Transverse colon (tissue), 4 donors: ENCODE measurements at regions not wholly inside any gene's neighbourhood (a gene's known extent, or its start where the extent isn't known, plus 50 kb on each side); places are given as distances from the start of the nearest gene placed in this dataset.

Experiments
- DNase-seq: peaks from one replicate; pipeline ENCODE4 v3.0.0-alpha.2; 2019
- H3K27ac ChIP-seq, 4 donors: fragments of 200-600 bp; sonication (generic); 2 replicates each; pipeline ENCODE4 v1.5.1; 2016 to 2018; ENCODE audit warnings: inconsistent platforms in 4 of 4
- H3K27me3 ChIP-seq: fragments of 200-600 bp; sonication (generic); 2 replicates; pipeline ENCODE4 v1.5.1; 2017; ENCODE audit warnings: inconsistent platforms
- H3K36me3 ChIP-seq, 4 donors: fragments of 200-600 bp; sonication (generic); 2 replicates each; pipeline ENCODE4 v1.5.1; 2017 to 2019; ENCODE audit warnings: inconsistent platforms in 4 of 4
- H3K4me1 ChIP-seq, 4 donors: fragments of 200-600 bp; sonication (generic); 2 replicates each; pipeline ENCODE4 v1.5.1; 2017 to 2020; ENCODE audit warnings: inconsistent platforms in 4 of 4
- H3K4me3 ChIP-seq, 4 donors: fragments of 200-600 bp; sonication (generic); 1 replicate in 1 of 4; 2 replicates in 3 of 4; pipeline versions ENCODE4 v1.5.1 to v1.6.1; 2017 to 2019; ENCODE audit warnings: inconsistent platforms in 4 of 4
- H3K9me3 ChIP-seq, 2 donors: fragments of 200-600 bp; sonication (generic); 2 replicates each; pipeline ENCODE4 v1.5.1; 2017 to 2019; ENCODE audit warnings: inconsistent platforms in 2 of 2
- CTCF ChIP-seq, 5 experiments: fragments of 200-600 bp in 3 of 5; fragments of 450-650 bp in 2 of 5; sonication (generic) in 3 of 5; IDR thresholded peaks; 1 replicate in 2 of 5; 2 replicates in 3 of 5; pipeline ENCODE4 v1.5.1; 2016 to 2017; ENCODE audit warnings: antibody characterized with exemption in 5 of 5, inconsistent platforms in 3 of 5, mild to moderate bottlenecking in 2 of 5, moderate library complexity in 1 of 5
- EP300 ChIP-seq: sonication (generic); formaldehyde crosslinking; IDR thresholded peaks from one replicate; pipeline ENCODE4 v1.6.1; 2017; ENCODE audit warnings: antibody characterized with exemption, low read depth
- POLR2A ChIP-seq: fragments of 450-650 bp; IDR thresholded peaks from one replicate; pipeline ENCODE4 v1.6.1; 2016; ENCODE audit warnings: antibody characterized with exemption, mild to moderate bottlenecking, moderate library complexity
- POLR2AphosphoS5 ChIP-seq, 3 donors: sonication (generic); formaldehyde crosslinking; IDR thresholded peaks; one replicate each; pipeline ENCODE4 v1.6.1; 2016; ENCODE audit warnings: antibody characterized with exemption in 3 of 3
- WGBS, 2 donors: methylation state at CpG; one replicate each; pipeline ENCODE4 v1.1.5; 2018; ENCODE audit warnings: low coverage in 1 of 2; 5-methylcytosine and 5-hydroxymethylcytosine counted together
- in situ Hi-C, 4 donors: fragments of 200-750 bp; cut with MboI; loops; one replicate each; pipeline versions ENCODE4 v1.15.0 to v1.15.1; 2017; ENCODE audit warnings: low sequenced_read_pairs in 3 of 4, low pct_ligation_motif_present in 1 of 4, low pct_unique_long_range_greater_than_20kb in 1 of 4
- intact Hi-C: fragments of 100-400 bp; cut with DNase I; formaldehyde crosslinking; loops from one replicate; pipeline ENCODE4 v1.15.1; 2023; ENCODE audit warnings: low total_unique reads

GRCh38 chr3:165696496-165696895, 140.7 kb downstream of the BCHE start:
- no peak for DNase-seq
- no peaks in the 10 kb centered on the region for H3K36me3 ChIP-seq
- no peak overlapping the region for H3K27ac ChIP-seq
- in situ Hi-C loops = no loop called here
- no peaks in the 10 kb centered on the region for H3K27me3 ChIP-seq
- no peak for TF ChIP-seq POLR2A
- no peak for TF ChIP-seq EP300
- no peak overlapping the region for H3K4me3 ChIP-seq
- no peaks in the 10 kb centered on the region for H3K4me1 ChIP-seq
- intact Hi-C loops = no loop called here
- H3K9me3 ChIP-seq = no peaks in the 10 kb centered on the region
- WGBS, 2 donors = 100% methylated on average over 1 of the region's 1 CpG

- Histone ChIP-seq H3K4me1 (no peaks in the 10 kb centered on the region), H3K4me3 (no peak overlapping the region), H3K36me3 (no peaks in the 10 kb centered on the region), H3K27ac (no peak overlapping the region), H3K27me3 (no peaks in the 10 kb centered on the region), H3K9me3 (no peaks in the 10 kb centered on the region)
- intact Hi-C loops = no loop called here
- 69 to 94% methylated on average over 4 of the region's 4 CpGs for WGBS, 2 donors
- DNase-seq = no peak
- in situ Hi-C loops = no loop called here
- TF ChIP-seq EP300 = no peak
- no peak for TF ChIP-seq POLR2A
- TF ChIP-seq POLR2AphosphoS5 (IDR thresholded peaks at IDR 0.05) = no peak
- no peak for TF ChIP-seq CTCF (IDR thresholded peaks at IDR 0.05)
Observed at GRCh38 chr3:165683947-165684346, 153.3 kb downstream of the BCHE start.

GRCh38 chr3:165682734-165683133, 154.5 kb downstream of the BCHE start:
- Histone ChIP-seq H3K4me1 (no peaks in the 10 kb centered on the region), H3K27me3 (no peaks in the 10 kb centered on the region), H3K27ac (no peak overlapping the region), H3K4me3 (no peak overlapping the region), H3K9me3 (no peaks in the 10 kb centered on the region), H3K36me3 (no peaks in the 10 kb centered on the region)
- TF ChIP-seq CTCF (IDR thresholded peaks at IDR 0.05) (no peak), EP300 (no peak), POLR2A (no peak)
- DNase-seq = no peak
- WGBS, 2 donors = 85 to 100% methylated on average over 3 of the region's 3 CpGs
- intact Hi-C loops = no loop called here
- in situ Hi-C loops = no loop called here

- intact Hi-C loops = no loop called here
- in situ Hi-C loops = no loop called here
- Histone ChIP-seq H3K36me3 (no peaks in the 10 kb centered on the region), H3K4me1 (peaks cover 0 to 3% (median 1%) of the 10 kb centered on the region in 4 donors), H3K27ac (peak overlapping the region; percentile 3 to 68 (median 39)), H3K4me3 (no peak overlapping the region), H3K9me3 (peaks cover 1 to 3% of the 10 kb centered on the region in 2 donors), H3K27me3 (no peaks in the 10 kb centered on the region)
- no peak for TF ChIP-seq EP300
- TF ChIP-seq POLR2A = no peak
- no peak for DNase-seq
- 44 to 70% methylated on average over 2 of the region's 2 CpGs for WGBS, 2 donors
Observed at GRCh38 chr3:165669967-165670366, 167.3 kb downstream of the BCHE start.

- H3K27me3 ChIP-seq = no peaks in the 10 kb centered on the region
- no peak for TF ChIP-seq POLR2AphosphoS5 (IDR thresholded peaks at IDR 0.05)
- no peak for TF ChIP-seq CTCF (IDR thresholded peaks at IDR 0.05)
- TF ChIP-seq POLR2A = no peak
- no peak for TF ChIP-seq EP300
- in situ Hi-C loops (no loop called here), intact Hi-C loops (no loop called here)
- H3K27ac ChIP-seq = peak overlapping the region; percentile 3 to 68 (median 40)
- peaks cover 0 to 3% (median 1%) of the 10 kb centered on the region in 4 donors for H3K4me1 ChIP-seq
- no peak overlapping the region for H3K4me3 ChIP-seq
- no peak for DNase-seq
- peaks cover 0 to 1% of the 10 kb centered on the region in 2 donors for H3K9me3 ChIP-seq
- no peaks in the 10 kb centered on the region for H3K36me3 ChIP-seq
Observed at GRCh38 chr3:165669504-165669903, 167.7 kb downstream of the BCHE start.
